Epithelial cell of proximal tubule (primary cell): ENCODE measurements at regions not wholly inside any gene's neighbourhood (a gene's known extent, or its start where the extent isn't known, plus 50 kb on each side); places are given as distances from the start of the nearest gene placed in this dataset.

Source experiments
- DNase-seq: peaks from one replicate; pipeline ENCODE4 v3.0.0-alpha.2; 2011; ENCODE audit warnings: low read depth
- H3K4me3 ChIP-seq: 2 replicates; pipeline ENCODE4 v1.5.1; 2011; ENCODE audit warnings: low read depth, mild to moderate bottlenecking, low read length
- CTCF ChIP-seq: conservative IDR thresholded peaks from 2 replicates; pipeline ENCODE4 v1.5.1; 2012; ENCODE audit warnings: low read depth, mild to moderate bottlenecking, low read length

- DNase-seq, result no peak
- no peak for TF ChIP-seq CTCF
- H3K4me3 ChIP-seq, result no peak overlapping the region
Observed at GRCh38 chr5:3997670-3998069, 402.0 kb downstream of the IRX1 start.

GRCh38 chr5:3999929-4000328, 404.3 kb downstream of the IRX1 start:
- H3K4me3 ChIP-seq, result no peak overlapping the region

GRCh38 chr5:4001004-4001403, 405.4 kb downstream of the IRX1 start:
- no peak for DNase-seq
- TF ChIP-seq CTCF, result no peak
- no peak overlapping the region for H3K4me3 ChIP-seq

More at GRCh38 chr5:3999929-4000328, 404.3 kb downstream of the IRX1 start:
- no peak for TF ChIP-seq CTCF
- DNase-seq, result no peak

- H3K4me3 ChIP-seq, result no peak overlapping the region
- no peak for DNase-seq
- no peak for TF ChIP-seq CTCF
Observed at GRCh38 chr5:4001758-4002533, 406.3 kb downstream of the IRX1 start.

- no peak for TF ChIP-seq CTCF
- no peak for DNase-seq
- H3K4me3 ChIP-seq, result no peak overlapping the region
Observed at GRCh38 chr5:4005335-4005734, 409.7 kb downstream of the IRX1 start.

GRCh38 chr5:4007001-4007400, 411.4 kb downstream of the IRX1 start:
- DNase-seq, result no peak

More at GRCh38 chr5:4007001-4007400, 411.4 kb downstream of the IRX1 start:
- H3K4me3 ChIP-seq, result no peak overlapping the region
- no peak for TF ChIP-seq CTCF
